ENCODE measurements at regions not wholly inside any gene's neighbourhood (a gene's known extent, or its start where the extent isn't known, plus 50 kb on each side); places are given as distances from the start of the nearest gene placed in this dataset.

- TF ChIP-seq POLR2A (IDR thresholded peaks at IDR 0.05): no peak
- TF ChIP-seq, protein P1, sequence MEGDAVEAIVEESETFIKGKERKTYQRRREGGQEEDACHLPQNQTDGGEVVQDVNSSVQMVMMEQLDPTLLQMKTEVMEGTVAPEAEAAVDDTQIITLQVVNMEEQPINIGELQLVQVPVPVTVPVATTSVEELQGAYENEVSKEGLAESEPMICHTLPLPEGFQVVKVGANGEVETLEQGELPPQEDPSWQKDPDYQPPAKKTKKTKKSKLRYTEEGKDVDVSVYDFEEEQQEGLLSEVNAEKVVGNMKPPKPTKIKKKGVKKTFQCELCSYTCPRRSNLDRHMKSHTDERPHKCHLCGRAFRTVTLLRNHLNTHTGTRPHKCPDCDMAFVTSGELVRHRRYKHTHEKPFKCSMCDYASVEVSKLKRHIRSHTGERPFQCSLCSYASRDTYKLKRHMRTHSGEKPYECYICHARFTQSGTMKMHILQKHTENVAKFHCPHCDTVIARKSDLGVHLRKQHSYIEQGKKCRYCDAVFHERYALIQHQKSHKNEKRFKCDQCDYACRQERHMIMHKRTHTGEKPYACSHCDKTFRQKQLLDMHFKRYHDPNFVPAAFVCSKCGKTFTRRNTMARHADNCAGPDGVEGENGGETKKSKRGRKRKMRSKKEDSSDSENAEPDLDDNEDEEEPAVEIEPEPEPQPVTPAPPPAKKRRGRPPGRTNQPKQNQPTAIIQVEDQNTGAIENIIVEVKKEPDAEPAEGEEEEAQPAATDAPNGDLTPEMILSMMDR (IDR thresholded peaks at IDR 0.05): no peak
- no peak for TF ChIP-seq EP300 (IDR thresholded peaks at IDR 0.05)
- TF ChIP-seq POLR2AphosphoS5 (IDR thresholded peaks at IDR 0.05): no peak
- intact Hi-C loops (cut with DNase I): no loop called here
- no peaks in the 10 kb centered on the region for H3K9me3 ChIP-seq
- H3K27me3 ChIP-seq: no peaks in the 10 kb centered on the region
- H3K27ac ChIP-seq: peak overlapping the region; percentile 71 to 84 (median 76)
- H3K4me1 ChIP-seq: peaks cover 0 to 54% (median 48%) of the 10 kb centered on the region in 4 donors
- no peaks in the 10 kb centered on the region for H3K36me3 ChIP-seq
- H3K4me3 ChIP-seq: no peak overlapping the region
- DNase-seq: no peak
- 66 to 67% methylated on average over 7 of the region's 7 CpGs for WGBS, 2 donors
Measured at GRCh38 chr6:44059359-44060346, 67.6 kb downstream of the MRPL14 start.

DNA sequence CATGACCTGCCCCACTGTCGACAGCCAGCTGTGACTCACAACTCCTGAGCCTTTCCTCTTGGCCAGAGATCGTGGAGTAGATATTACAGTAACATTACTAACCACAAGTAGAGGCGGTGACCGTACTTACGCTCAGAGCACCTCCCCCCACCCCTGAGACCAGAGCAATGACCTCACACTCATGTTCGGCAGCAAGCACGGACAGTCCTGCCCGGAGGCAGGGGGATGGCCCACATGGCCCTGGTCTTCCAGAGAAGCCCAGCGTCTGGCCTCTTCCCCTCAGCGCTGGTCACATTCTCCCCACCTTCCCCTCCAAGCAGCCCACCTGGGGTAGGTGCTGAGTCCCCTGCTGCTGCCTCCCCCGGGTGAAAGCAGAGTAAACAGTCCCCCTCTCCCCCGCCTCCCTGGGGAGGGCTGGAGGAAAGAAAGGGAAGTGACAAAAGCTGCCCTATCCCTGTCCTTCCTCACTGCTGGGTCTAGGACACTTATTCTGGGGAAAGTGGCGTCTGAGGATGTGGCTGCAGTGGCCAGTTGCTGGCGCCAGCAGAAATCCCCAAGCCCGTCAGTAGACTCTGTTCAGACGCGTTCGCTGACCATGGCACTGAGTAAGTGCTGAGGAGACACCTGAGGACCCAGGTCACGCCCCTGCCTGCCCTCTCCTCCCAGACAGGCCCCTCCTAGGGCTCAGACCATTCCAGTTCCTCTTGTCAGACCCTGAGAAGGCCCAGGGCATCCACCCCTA, 68.5 kb downstream of the MRPL14 start:
- Histone ChIP-seq H3K36me3 (no peaks in the 10 kb centered on the region), H3K27ac (peak overlapping the region; percentile 71 to 84 (median 76)), H3K9me3 (no peaks in the 10 kb centered on the region), H3K4me3 (no peak overlapping the region), H3K4me1 (peaks cover 0 to 53% (median 45%) of the 10 kb centered on the region in 4 donors), H3K27me3 (no peaks in the 10 kb centered on the region)
- peak; percentile 94 for DNase-seq
- peak in 3 of 4 donors; percentile 29 to 93 (median 39) for TF ChIP-seq EP300 (IDR thresholded peaks at IDR 0.05)
- peak in 3 of 4 donors; percentile 46 to 93 (median 60) for TF ChIP-seq POLR2AphosphoS5 (IDR thresholded peaks at IDR 0.05)
- TF ChIP-seq, protein P1 (IDR thresholded peaks at IDR 0.05): no peak
- WGBS, 2 donors: 47 to 71% methylated on average over 19 of the region's 19 CpGs
- intact Hi-C loops (cut with DNase I): no loop called here

DNA sequence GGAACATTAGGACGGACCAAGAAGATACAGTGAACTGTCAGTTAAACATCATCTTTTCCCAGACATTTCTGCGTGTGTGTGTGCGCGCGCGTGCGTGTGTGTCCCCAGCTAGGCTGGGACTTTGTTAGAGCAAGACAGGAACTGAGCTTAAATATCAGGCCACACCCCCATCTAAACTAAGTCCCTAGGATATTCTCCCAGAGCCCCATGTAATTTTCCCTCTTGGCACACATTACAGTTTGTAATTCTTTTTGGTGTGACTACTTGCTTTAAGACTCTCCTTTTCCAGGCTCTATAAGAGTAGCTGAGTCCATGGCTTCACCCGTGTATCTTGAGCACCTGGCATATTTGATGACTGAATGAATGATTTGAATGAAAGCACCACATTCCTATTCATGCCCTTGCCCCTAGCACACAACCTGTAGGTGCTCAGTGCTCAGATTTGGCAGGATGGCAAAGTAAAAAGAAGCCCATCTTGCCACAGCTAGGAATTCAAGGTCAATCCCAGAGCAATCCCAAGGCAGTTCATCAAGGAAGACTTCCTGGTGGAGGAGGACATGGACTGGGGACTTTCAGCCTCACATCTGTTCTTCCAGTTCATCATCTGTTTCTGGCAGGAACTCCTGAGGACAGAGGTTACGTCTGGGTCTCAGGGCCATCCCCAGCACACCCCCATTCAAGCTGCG, 69.2 kb downstream of the MRPL14 start:
- Histone ChIP-seq H3K27ac (peak overlapping the region; percentile 71 to 84 (median 76)), H3K4me3 (no peak overlapping the region), H3K27me3 (no peaks in the 10 kb centered on the region), H3K9me3 (no peaks in the 10 kb centered on the region), H3K36me3 (no peaks in the 10 kb centered on the region), H3K4me1 (peaks cover 0 to 54% (median 44%) of the 10 kb centered on the region in 4 donors)
- intact Hi-C loops (cut with DNase I): no loop called here
- WGBS, 2 donors: 77 to 79% methylated on average over 10 of the region's 10 CpGs
- DNase-seq: no peak
- TF ChIP-seq POLR2AphosphoS5 (IDR thresholded peaks at IDR 0.05): peak in 1 of 4 donors; percentile 28
- TF ChIP-seq, protein P1 (IDR thresholded peaks at IDR 0.05): no peak

- peak overlapping the region; percentile 71 to 84 (median 76) for H3K27ac ChIP-seq
- intact Hi-C loops (cut with DNase I): no loop called here
- 71 to 78% methylated on average over 4 of the region's 4 CpGs for WGBS, 2 donors
- no peak overlapping the region for H3K4me3 ChIP-seq
- no peak for DNase-seq
- H3K36me3 ChIP-seq: no peaks in the 10 kb centered on the region
- peaks cover 0 to 59% (median 44%) of the 10 kb centered on the region in 4 donors for H3K4me1 ChIP-seq
- no peaks in the 10 kb centered on the region for H3K9me3 ChIP-seq
- TF ChIP-seq, protein P1 (IDR thresholded peaks at IDR 0.05): no peak
- no peak for TF ChIP-seq EP300 (IDR thresholded peaks at IDR 0.05)
- no peak for TF ChIP-seq POLR2A (IDR thresholded peaks at IDR 0.05)
- no peak for TF ChIP-seq POLR2AphosphoS5 (IDR thresholded peaks at IDR 0.05)
- H3K27me3 ChIP-seq: no peaks in the 10 kb centered on the region
Measured at GRCh38 chr6:44057238-44057930, 69.9 kb downstream of the MRPL14 start.

Data from sigmoid colon (tissue), 6 donors.